ENCODE measurements at regions not wholly inside any gene's neighbourhood (a gene's known extent, or its start where the extent isn't known, plus 50 kb on each side); places are given as distances from the start of the nearest gene placed in this dataset.

GRCh38 chr5:156223547-156223946 lies 103.4 kb upstream of the SGCD start:
- TF ChIP-seq RFX5 (IDR thresholded peaks at IDR 0.05; ENCODE audit: low read depth, low read length) (no peak), CTCF (conservative IDR thresholded peaks at IDR 0.05; ENCODE audit: low read depth, low read length) (no peak), RAD21 (IDR thresholded peaks at IDR 0.05; ENCODE audit: low read length) (no peak), CHD1 (IDR thresholded peaks at IDR 0.05; ENCODE audit: low read depth, low read length) (no peak)
